Stimulated activated naive CD8-positive, alpha-beta T cell treated with anti-CD3 and anti-CD28 coated beads, Interleukin-15, amount 100 ng/mL, for 72 hours (primary cell): ENCODE measurements at regions not wholly inside any gene's neighbourhood (a gene's known extent, or its start where the extent isn't known, plus 50 kb on each side); places are given as distances from the start of the nearest gene placed in this dataset.
"Not testable (repeated sequence)": the region's sequence is repeated elsewhere in the genome, so short reads cannot be mapped to it uniquely, and the experiment has no call there.

ENCODE experiments used
- ATAC-seq: fragments of 150-1000 bp; cut with Tn5 transposase; 2 replicates; pipeline ENCODE4 v1.10.0; 2021; ENCODE audit warnings: mild to moderate bottlenecking, moderate library complexity
- DNase-seq, 2 donors: peaks; one replicate each; pipeline ENCODE4 v3.0.0; 2021 to 2022
- H3K27ac Mint-ChIP-seq, 2 donors: one replicate each; pipeline ENCODE4 v1.8.0; 2022; ENCODE audit warnings: mild to moderate bottlenecking in 2 of 2, mixed read lengths in 2 of 2, moderate library complexity in 2 of 2
- H3K27me3 Mint-ChIP-seq: one replicate; pipeline ENCODE4 v1.8.0; 2022; ENCODE audit warnings: mixed read lengths
- H3K4me1 Mint-ChIP-seq: one replicate; pipeline ENCODE4 v1.8.0; 2022; ENCODE audit warnings: mild to moderate bottlenecking, mixed read lengths
- H3K4me3 Mint-ChIP-seq, 2 donors: one replicate each; pipeline ENCODE4 v1.8.0; 2022; ENCODE audit warnings: mild to moderate bottlenecking in 2 of 2, mixed read lengths in 2 of 2, moderate library complexity in 1 of 2
- H3K9me3 Mint-ChIP-seq, 2 donors: one replicate each; pipeline ENCODE4 v1.8.0; 2022; ENCODE audit warnings: mixed read lengths in 2 of 2

DNA sequence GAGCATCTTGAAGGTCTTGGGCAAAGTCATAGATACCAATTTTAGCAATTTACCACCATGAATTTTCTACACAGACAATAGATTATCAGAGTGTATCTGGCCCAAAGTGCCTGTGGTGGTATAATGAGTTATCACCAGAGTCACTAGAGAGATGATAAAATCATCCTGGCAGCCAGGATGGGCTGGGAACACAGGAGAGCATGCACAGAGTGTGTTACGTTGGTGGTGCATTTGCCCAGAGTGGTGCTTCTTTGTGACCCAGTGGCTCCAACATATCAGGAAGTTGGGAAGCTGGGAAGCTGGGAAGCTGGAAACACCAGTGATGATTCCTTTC, 236.7 kb upstream of the PROX1 start:
- Mint-ChIP-seq H3K9me3 (peaks cover 6 to 21% of the 10 kb centered on the region in 2 donors), H3K4me3 (no peak overlapping the region), H3K27ac (no peak overlapping the region), H3K4me1 (no peaks in the 10 kb centered on the region), H3K27me3 (no peaks in the 10 kb centered on the region)
- DNase-seq: no peak
- ATAC-seq: no peak

DNA sequence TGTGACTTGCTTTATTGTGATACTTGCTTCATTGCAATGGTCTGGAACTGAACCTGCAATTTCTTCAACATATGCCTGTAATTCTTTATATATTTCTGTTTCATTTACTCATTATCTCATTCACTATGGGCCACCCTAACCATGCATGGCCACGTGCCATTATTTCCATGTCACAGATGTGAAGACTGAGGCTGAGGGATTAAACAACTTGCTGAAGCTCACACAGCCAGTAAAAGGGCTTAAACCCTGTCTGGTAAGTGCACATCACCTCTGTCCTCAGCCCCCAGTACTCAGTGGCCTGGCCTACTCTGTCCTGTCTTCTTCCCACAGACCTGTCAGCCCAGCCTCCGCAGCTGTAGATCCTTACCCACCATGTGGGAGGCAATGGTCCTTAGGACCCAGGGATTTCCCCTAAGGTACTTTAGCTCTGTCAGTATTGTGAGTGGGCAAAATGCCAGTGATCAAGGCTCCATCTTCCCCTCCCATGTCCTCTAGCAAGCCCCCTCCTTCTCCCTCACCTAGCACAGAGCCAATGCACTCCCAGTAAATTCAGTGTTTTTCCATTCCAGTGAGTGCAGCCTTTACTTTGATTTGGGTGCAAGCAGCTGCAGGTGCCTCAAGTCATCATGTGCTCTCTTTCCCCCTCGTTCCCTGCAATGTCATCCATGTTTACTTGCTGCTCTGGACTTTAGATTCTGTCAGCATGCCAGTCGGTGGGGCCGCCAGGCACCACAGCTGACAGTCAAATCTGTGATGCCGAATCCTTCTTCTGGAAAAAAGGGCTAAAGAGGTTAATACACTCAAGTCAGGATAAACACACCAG, 228.2 kb upstream of the PROX1 start:
- ATAC-seq: no peak
- H3K9me3 Mint-ChIP-seq: peaks cover 4 to 5% of the 10 kb centered on the region in 2 donors
- H3K4me3 Mint-ChIP-seq: no peak overlapping the region
- peaks cover 9% of the 10 kb centered on the region for H3K4me1 Mint-ChIP-seq
- no peaks in the 10 kb centered on the region for H3K27me3 Mint-ChIP-seq
- no peak overlapping the region for H3K27ac Mint-ChIP-seq
- DNase-seq: no peak

DNA sequence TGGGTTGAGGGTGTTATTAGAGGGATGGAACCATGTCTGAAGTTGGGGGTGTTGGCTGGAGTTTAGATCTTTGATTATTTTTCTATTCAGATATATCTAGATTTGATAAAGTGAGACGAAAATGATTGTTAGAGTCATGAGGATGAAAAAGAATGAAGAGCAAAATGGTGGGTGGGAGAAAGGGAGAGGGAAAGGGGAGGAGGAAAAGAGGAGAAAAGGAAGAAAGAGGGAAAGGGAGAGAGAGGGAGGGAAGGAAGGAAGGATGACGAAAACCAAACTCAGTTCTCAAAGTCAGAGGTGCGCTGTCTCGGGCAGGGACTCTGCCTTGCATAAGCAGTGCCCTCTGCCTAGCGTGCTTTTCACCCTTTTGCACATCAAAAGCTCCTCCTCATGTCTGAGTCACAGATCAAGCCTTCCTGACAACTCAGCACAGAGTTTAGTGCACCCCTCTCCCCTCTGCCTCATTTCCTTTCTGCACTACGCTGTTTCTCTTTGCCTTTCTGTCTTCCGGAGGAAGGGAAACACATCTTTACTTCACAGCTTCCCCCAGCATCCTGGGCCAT, 225.8 kb upstream of the PROX1 start:
- H3K27me3 Mint-ChIP-seq: no peaks in the 10 kb centered on the region
- peaks cover 9% of the 10 kb centered on the region for H3K4me1 Mint-ChIP-seq
- peak; percentile 93 for ATAC-seq
- H3K9me3 Mint-ChIP-seq: no peaks in the 10 kb centered on the region
- peak overlapping the region; percentile 11 to 29 for H3K4me3 Mint-ChIP-seq
- peak overlapping the region in 1 of 2 donors; percentile 64 for H3K27ac Mint-ChIP-seq
- DNase-seq: peak; percentile 4 to 22

DNA sequence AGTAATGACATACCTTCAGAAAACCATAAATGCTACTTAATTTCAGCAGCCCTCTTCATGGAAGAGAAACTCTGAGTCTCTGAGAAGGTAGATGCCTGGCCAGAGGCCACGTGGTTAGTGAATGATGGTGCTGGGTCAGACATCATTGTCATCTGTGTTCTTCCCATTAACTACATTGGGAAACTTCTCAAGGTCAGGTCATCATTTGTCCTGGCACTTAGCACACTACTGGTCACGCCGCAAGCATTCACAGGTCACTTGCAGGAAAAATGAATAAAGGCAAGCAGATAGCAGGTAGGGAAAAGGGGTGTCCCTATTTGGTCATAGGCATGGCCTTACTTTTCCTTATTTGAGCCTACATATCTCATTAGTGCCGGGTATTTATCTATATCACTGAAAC, 220.1 kb upstream of the PROX1 start:
- no peaks in the 10 kb centered on the region for H3K9me3 Mint-ChIP-seq

DNA sequence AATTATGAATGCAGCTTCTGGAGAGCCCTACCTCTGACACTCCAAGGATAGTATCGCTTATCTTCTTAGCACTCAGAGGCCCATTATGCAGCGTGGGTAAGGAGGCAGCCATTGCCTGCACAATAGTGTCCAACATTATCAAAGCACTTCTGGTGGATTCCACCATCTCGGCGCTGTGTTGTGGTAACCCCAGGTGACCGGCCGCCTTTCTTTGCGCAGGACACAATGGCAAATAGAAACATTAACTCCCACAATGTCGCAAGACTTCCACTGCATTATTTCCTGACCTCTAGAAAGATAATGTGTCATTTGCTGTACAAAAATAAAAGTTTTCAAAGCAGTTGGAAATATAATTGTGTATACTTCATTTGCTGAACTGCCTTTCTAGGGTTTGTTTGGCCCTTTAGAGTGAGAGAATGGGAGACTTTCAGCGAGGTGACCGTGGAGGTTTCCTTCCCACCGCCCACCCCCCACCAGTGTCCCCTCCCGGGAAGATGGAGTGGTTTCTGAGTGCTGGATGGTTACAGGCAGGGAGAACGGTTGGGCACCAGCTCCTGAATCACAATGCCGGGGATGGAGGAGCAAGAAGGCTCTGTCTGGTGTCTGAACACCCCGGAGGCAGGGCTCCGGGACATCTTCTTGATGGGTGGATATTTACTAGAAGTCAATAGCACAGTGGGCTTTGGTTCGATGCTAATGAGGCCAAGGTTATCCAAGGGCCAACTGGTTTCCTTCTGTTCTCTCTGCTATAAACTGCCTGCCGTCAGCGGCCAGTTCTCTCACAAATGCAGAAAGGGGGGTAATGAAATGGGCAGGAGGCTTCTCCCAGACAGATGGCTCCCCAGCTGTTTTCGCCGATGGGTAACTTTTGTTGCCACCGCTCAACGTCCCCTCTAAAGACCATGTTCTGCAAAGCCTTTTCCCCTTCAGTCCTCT, 215.4 kb upstream of the PROX1 start:
- no peak overlapping the region for H3K27ac Mint-ChIP-seq
- H3K4me1 Mint-ChIP-seq: no peaks in the 10 kb centered on the region
- DNase-seq (no peak), ATAC-seq (no peak)
- H3K27me3 Mint-ChIP-seq: no peaks in the 10 kb centered on the region
- H3K9me3 Mint-ChIP-seq: no peaks in the 10 kb centered on the region
- H3K4me3 Mint-ChIP-seq: no peak overlapping the region

More for the DNA sequence above, 220.1 kb upstream of the PROX1 start:
- H3K27me3 Mint-ChIP-seq: no peaks in the 10 kb centered on the region
- H3K27ac Mint-ChIP-seq: no peak overlapping the region
- ATAC-seq: no peak
- DNase-seq: no peak
- H3K4me1 Mint-ChIP-seq: no peaks in the 10 kb centered on the region
- H3K4me3 Mint-ChIP-seq: no peak overlapping the region

DNA sequence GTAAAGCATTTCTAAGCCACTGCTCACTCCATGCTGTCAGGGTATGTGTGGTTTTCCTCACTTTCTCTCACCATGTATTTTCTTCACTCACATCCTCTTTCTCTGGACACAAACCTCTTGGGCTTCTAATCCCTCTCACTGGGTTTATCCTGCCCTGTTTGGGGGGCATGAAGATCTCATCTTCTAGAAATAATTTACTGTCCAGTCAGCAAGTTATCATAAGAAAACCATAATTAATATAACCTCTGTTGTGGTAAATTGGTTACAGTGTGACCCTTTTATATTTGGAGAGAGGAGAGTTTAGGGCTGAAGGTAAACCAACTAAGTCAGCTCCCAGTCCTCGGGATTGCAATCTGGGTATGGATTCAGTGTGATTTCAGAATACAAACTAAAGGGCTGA, 213.8 kb upstream of the PROX1 start:
- no peaks in the 10 kb centered on the region for H3K9me3 Mint-ChIP-seq
- H3K4me1 Mint-ChIP-seq: no peaks in the 10 kb centered on the region
- ATAC-seq: no peak
- no peak overlapping the region for H3K27ac Mint-ChIP-seq
- no peak for DNase-seq
- no peaks in the 10 kb centered on the region for H3K27me3 Mint-ChIP-seq
- no peak overlapping the region for H3K4me3 Mint-ChIP-seq

DNA sequence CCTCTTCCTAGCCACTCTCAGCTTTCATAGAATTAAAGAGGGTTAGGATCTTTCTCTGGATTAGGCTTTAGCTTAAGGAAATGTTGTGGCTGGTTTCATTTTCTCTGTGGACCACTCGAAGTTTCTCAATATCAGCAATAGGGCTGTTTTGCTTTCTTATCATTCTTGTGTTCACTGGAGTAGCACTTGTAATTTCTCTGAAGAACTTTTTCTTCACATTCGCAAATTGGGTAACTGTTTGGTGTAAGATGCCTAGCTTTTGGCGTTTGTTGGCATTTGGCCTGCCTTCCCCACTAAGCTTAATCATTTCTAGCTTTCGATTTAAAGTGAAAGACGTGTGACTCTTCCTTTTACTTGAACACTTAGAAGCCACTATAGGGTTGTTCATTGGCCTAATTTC, 210.8 kb upstream of the PROX1 start:
- Mint-ChIP-seq H3K27me3 (no peaks in the 10 kb centered on the region), H3K4me1 (no peaks in the 10 kb centered on the region), H3K4me3 (no peak overlapping the region), H3K27ac (no peak overlapping the region), H3K9me3 (no peaks in the 10 kb centered on the region)
- ATAC-seq (no peak), DNase-seq (no peak)

DNA sequence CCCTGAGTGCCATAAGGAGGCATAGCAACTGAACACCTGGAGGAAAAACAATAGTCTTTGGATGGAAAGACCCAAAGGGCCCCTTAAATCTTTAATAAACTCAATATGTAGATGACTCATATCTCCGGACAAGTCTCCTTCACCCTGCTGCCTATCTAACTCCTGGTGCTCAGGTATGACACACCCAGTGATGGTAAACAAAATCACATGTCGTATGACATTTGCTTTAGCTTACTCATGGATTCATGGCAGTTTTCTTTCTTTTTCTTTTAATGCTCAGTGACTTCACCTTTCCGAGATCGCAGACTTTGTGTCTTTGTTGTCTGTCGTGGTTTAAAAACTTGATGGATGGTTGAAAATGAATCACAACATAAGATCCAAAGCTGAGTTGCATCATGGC, 208.5 kb upstream of the PROX1 start:
- H3K4me1 Mint-ChIP-seq: no peaks in the 10 kb centered on the region

DNA sequence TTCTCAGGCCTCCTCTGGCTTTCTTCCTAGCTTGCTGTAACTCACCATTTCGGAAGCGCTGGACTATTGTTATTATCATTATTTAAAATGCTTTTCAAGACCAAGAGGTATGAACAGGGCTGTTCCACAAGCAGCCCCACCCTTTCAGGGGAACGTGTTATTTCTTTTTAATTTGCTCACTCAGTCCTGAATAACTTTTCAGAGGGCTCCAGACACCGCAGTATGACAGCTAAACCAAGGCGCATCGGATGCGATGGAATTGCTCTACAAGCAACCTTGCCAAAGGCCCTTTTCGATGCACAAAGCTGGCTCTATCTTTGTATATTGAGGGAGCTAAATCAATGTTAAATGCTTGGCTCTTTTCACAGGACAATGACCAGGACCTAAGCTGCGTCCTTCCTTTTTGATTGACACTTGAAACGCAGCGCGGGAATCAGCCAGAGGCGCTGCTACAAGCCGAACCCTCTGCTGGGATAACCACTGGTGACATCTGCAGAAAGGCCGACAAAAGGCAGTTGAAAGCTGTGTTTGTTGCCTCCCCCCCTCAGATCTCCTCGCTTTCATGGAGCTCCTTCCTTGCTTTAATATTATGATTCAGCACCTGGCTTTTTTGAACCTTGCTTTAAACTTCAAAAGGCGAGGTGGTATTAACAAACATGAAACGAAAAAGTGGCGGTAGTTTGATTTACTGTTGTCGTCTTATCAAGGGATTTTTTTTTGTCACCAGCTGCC, 204.7 kb upstream of the PROX1 start:
- Mint-ChIP-seq H3K9me3 (no peaks in the 10 kb centered on the region), H3K27me3 (peaks cover 7% of the 10 kb centered on the region), H3K4me3 (no peak overlapping the region), H3K4me1 (no peaks in the 10 kb centered on the region), H3K27ac (no peak overlapping the region)
- DNase-seq: no peak
- ATAC-seq: no peak

More for the DNA sequence above, 208.5 kb upstream of the PROX1 start:
- H3K27ac Mint-ChIP-seq: no peak overlapping the region
- no peaks in the 10 kb centered on the region for H3K9me3 Mint-ChIP-seq
- no peak for ATAC-seq
- no peak overlapping the region for H3K4me3 Mint-ChIP-seq
- peaks cover 7% of the 10 kb centered on the region for H3K27me3 Mint-ChIP-seq
- no peak for DNase-seq

DNA sequence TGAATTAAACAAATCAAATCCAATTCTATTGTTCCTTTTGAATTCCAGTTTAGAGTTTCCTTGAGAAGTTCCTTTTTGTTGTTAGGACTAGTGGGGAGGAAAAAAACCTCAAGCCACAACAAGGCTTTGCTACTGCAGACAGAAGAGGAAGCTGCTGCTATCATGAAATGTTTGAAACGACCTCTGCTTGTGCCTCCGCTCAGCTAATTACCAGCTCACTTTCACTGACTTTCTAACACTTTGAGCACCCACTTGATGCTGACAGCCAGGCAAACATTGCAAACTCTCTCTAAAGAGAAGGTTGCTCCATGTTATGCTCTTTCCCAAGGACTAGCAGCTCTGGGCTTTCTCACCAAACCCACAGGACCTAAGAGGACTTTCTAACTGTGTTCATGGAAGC, 203.9 kb upstream of the PROX1 start:
- no peak for DNase-seq
- H3K4me3 Mint-ChIP-seq: no peak overlapping the region

DNA sequence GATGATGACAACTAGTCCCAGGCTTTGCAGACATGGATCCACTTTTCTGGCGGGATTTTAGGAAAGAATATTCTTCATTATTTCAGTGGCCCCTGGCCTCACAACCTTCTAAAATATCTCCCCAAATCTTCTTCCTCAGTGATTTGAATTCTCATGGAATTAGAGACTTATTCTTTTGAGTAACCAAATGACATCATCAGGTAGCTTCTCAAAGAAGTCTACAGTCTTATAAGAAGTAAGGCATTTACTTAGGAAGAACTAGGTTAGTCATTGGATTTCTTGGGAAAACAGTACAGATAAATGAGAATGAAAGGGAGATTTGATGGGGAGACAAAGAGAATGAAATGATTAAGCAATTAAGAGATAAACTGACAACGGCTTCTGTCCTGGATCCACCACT, 201.1 kb upstream of the PROX1 start:
- Mint-ChIP-seq H3K9me3 (no peaks in the 10 kb centered on the region), H3K27me3 (peaks cover 7% of the 10 kb centered on the region), H3K4me1 (no peaks in the 10 kb centered on the region), H3K27ac (no peak overlapping the region), H3K4me3 (no peak overlapping the region)
- DNase-seq (no peak), ATAC-seq (no peak)

More for the DNA sequence above, 203.9 kb upstream of the PROX1 start:
- no peaks in the 10 kb centered on the region for H3K4me1 Mint-ChIP-seq
- peaks cover 7% of the 10 kb centered on the region for H3K27me3 Mint-ChIP-seq
- no peak for ATAC-seq
- H3K9me3 Mint-ChIP-seq: no peaks in the 10 kb centered on the region
- no peak overlapping the region for H3K27ac Mint-ChIP-seq

DNA sequence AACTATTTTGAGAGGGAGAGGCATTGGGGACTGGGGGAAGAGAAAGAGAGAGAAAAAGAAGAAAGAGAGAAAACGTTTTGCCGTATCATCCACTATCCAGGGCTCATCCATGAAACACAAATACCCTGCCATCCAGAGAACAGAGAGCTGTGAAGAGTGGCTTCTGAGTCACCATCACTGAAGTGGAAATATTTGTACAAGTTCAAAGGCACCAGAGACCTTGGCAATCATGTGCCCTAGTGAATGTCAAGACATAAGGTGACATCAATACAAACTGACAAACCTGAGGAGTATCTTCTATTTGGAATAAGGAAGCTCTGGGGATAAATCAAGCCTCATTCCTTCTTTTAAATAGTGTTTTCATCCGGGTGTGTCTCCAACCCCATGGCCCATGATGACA, 197.2 kb upstream of the PROX1 start:
- DNase-seq (no peak), ATAC-seq (no peak)
- H3K4me3 Mint-ChIP-seq: no peak overlapping the region
- no peak overlapping the region for H3K27ac Mint-ChIP-seq
- H3K27me3 Mint-ChIP-seq: no peaks in the 10 kb centered on the region
- H3K9me3 Mint-ChIP-seq: peaks cover 0 to under 1% of the 10 kb centered on the region in 2 donors
- no peaks in the 10 kb centered on the region for H3K4me1 Mint-ChIP-seq

DNA sequence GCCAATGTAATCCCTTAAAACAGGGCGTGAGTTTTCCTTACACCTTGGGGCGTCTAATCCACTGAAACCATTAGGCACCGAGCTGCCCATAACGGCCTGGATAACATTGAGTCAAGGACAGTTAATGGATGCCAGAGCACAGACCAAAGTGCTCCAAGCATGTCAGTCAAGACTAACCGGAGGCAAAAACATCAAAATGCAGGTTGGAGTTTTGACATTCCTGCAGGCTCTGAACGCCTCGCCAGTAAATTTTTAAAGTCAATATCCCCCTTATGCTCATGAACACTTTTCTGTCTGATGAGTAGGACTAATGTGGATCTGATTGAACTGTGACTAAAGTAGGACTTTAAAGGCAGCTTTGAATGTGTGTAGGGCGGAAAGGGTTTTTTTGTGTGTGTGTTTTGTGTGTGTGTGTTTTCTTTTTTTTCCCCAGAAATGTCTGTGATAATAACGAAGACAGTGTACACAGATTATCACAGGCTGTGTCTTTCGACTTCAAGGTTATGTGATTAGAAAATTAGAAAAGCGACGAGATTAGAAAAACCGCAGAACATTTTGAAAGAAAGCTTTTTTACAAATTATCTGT, 194.2 kb upstream of the PROX1 start:
- no peak for ATAC-seq
- H3K4me1 Mint-ChIP-seq: no peaks in the 10 kb centered on the region
- H3K4me3 Mint-ChIP-seq: no peak overlapping the region
- H3K27ac Mint-ChIP-seq: no peak overlapping the region
- peaks cover 0 to 3% of the 10 kb centered on the region in 2 donors for H3K9me3 Mint-ChIP-seq
- no peak for DNase-seq
- no peaks in the 10 kb centered on the region for H3K27me3 Mint-ChIP-seq

DNA sequence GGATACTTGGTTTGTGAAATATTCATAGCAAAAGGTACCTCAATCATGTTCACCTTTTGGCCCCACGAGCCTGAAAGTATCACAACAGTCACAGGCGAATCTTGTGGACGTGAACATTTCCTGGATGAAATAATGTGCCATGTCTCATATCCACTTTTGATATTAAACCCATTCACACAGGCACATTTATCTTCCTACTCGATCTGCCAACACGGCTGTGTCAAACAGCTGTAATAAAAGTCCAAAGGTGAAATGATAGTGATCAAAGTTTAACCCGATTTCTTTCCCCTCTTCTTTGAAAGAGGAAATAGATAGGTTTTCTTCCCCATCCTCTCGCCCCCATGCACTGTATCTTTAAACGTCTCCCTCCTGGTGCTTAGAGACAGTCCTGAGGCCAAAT, 191.2 kb upstream of the PROX1 start:
- DNase-seq (no peak), ATAC-seq (no peak)
- H3K27ac Mint-ChIP-seq: no peak overlapping the region
- H3K4me1 Mint-ChIP-seq: no peaks in the 10 kb centered on the region
- no peak overlapping the region for H3K4me3 Mint-ChIP-seq
- H3K9me3 Mint-ChIP-seq: peaks cover 0 to 3% of the 10 kb centered on the region in 2 donors
- no peaks in the 10 kb centered on the region for H3K27me3 Mint-ChIP-seq

DNA sequence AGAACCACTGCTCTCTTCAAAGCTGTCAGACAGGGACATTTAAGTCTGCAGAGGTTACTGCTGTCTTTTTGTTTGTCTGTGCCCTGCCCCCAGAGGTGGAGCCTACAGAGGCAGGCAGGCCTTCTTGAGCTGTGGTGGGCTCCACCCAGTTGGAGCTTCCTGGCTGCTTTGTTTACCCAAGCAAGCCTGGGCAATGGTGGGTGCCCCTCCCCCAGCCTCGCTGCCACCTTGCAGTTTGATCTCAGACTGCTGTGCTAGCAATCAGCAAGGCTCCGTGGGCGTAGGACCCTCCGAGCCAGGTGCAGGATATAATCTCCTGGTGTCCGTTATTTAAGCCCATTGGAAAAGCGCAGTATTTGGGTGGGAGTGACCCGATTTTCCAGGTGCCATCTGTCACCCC, 179.5 kb upstream of the PROX1 start:
- not testable (repeated sequence) for H3K27me3 Mint-ChIP-seq, H3K4me3 Mint-ChIP-seq, H3K27ac Mint-ChIP-seq, ATAC-seq, H3K4me1 Mint-ChIP-seq, DNase-seq
- peaks cover 0 to 20% of the 10 kb centered on the region in 2 donors for H3K9me3 Mint-ChIP-seq
